ENCODE measurements at regions not wholly inside any gene's neighbourhood (a gene's known extent, or its start where the extent isn't known, plus 50 kb on each side); places are given as distances from the start of the nearest gene placed in this dataset.
"Not testable (repeated sequence)": the region's sequence is repeated elsewhere in the genome, so short reads cannot be mapped to it uniquely, and the experiment has no call there.

- no peak overlapping the region for H3K27ac Mint-ChIP-seq (ENCODE audit: unreplicated experiment)
- peaks cover 9% of the 10 kb centered on the region for H3K27me3 Mint-ChIP-seq (ENCODE audit: unreplicated experiment)
- no peak for DNase-seq
- H3K4me3 Mint-ChIP-seq (ENCODE audit: unreplicated experiment): no peak overlapping the region
- peaks cover 3% of the 10 kb centered on the region for H3K9me3 Mint-ChIP-seq (ENCODE audit: unreplicated experiment)
- H3K4me1 Mint-ChIP-seq (ENCODE audit: low read depth, unreplicated experiment): peaks cover 9% of the 10 kb centered on the region
- peaks cover 6% of the 10 kb centered on the region for H3K36me3 Mint-ChIP-seq (ENCODE audit: unreplicated experiment)
- TF ChIP-seq, protein P1, sequence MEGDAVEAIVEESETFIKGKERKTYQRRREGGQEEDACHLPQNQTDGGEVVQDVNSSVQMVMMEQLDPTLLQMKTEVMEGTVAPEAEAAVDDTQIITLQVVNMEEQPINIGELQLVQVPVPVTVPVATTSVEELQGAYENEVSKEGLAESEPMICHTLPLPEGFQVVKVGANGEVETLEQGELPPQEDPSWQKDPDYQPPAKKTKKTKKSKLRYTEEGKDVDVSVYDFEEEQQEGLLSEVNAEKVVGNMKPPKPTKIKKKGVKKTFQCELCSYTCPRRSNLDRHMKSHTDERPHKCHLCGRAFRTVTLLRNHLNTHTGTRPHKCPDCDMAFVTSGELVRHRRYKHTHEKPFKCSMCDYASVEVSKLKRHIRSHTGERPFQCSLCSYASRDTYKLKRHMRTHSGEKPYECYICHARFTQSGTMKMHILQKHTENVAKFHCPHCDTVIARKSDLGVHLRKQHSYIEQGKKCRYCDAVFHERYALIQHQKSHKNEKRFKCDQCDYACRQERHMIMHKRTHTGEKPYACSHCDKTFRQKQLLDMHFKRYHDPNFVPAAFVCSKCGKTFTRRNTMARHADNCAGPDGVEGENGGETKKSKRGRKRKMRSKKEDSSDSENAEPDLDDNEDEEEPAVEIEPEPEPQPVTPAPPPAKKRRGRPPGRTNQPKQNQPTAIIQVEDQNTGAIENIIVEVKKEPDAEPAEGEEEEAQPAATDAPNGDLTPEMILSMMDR (IDR thresholded peaks at IDR 0.05; ENCODE audit: partially characterized antibody, unreplicated experiment): no peak
Observed at GRCh38 chr2:10195278-10196109, 73.0 kb downstream of the RRM2 start.

- Mint-ChIP-seq H3K27me3 (ENCODE audit: unreplicated experiment) (peaks cover 8% of the 10 kb centered on the region), H3K4me1 (ENCODE audit: low read depth, unreplicated experiment) (peaks cover 9% of the 10 kb centered on the region), H3K4me3 (ENCODE audit: unreplicated experiment) (no peak overlapping the region), H3K9me3 (ENCODE audit: unreplicated experiment) (peaks cover 3% of the 10 kb centered on the region), H3K36me3 (ENCODE audit: unreplicated experiment) (peaks cover 6% of the 10 kb centered on the region), H3K27ac (ENCODE audit: unreplicated experiment) (no peak overlapping the region)
- no peak for DNase-seq
- TF ChIP-seq, protein P1 (IDR thresholded peaks at IDR 0.05; ENCODE audit: partially characterized antibody, unreplicated experiment): no peak
Observed at GRCh38 chr2:10196110-10196892, 73.8 kb downstream of the RRM2 start.

- Mint-ChIP-seq H3K4me3 (ENCODE audit: unreplicated experiment) (no peak overlapping the region), H3K27ac (ENCODE audit: unreplicated experiment) (no peak overlapping the region), H3K4me1 (ENCODE audit: low read depth, unreplicated experiment) (peaks cover 9% of the 10 kb centered on the region), H3K9me3 (ENCODE audit: unreplicated experiment) (peaks cover 3% of the 10 kb centered on the region), H3K36me3 (ENCODE audit: unreplicated experiment) (peaks cover 6% of the 10 kb centered on the region), H3K27me3 (ENCODE audit: unreplicated experiment) (peaks cover 6% of the 10 kb centered on the region)
- no peak for DNase-seq
- TF ChIP-seq, protein P1 (IDR thresholded peaks at IDR 0.05; ENCODE audit: partially characterized antibody, unreplicated experiment): no peak
Observed at GRCh38 chr2:10196948-10197696, 74.6 kb downstream of the RRM2 start.

- TF ChIP-seq, protein P1 (IDR thresholded peaks at IDR 0.05; ENCODE audit: partially characterized antibody, unreplicated experiment): no peak
- Mint-ChIP-seq H3K27ac (ENCODE audit: unreplicated experiment) (no peak overlapping the region), H3K9me3 (ENCODE audit: unreplicated experiment) (peaks cover 3% of the 10 kb centered on the region), H3K27me3 (ENCODE audit: unreplicated experiment) (peaks cover 6% of the 10 kb centered on the region), H3K36me3 (ENCODE audit: unreplicated experiment) (peaks cover 6% of the 10 kb centered on the region), H3K4me1 (ENCODE audit: low read depth, unreplicated experiment) (peaks cover 9% of the 10 kb centered on the region), H3K4me3 (ENCODE audit: unreplicated experiment) (no peak overlapping the region)
- no peak for DNase-seq
Observed at GRCh38 chr2:10197697-10198076, 75.1 kb downstream of the RRM2 start.

DNA sequence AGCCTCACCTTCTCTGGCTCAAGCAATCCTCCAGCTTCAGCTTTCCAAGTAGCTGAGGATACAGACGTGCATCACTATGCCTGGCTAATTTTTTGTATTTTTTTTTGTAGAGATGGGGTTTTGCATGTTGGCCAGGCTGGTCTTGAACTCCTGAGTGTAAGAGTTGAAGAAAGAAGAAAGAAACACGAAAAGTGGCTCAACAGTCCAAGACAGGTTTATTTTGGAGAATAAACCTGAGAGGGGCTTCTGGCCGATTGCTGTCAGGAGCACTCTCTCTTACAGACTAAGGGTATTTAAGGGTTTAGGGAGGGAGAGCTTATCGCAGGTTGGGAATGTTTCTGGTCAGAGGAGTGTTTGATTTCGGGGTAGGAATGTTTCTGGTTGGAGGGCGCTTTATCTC lies 75.9 kb downstream of the RRM2 start:
- H3K36me3 Mint-ChIP-seq (ENCODE audit: unreplicated experiment); H3K4me3 Mint-ChIP-seq (ENCODE audit: unreplicated experiment); DNase-seq; H3K27me3 Mint-ChIP-seq (ENCODE audit: unreplicated experiment); H3K27ac Mint-ChIP-seq (ENCODE audit: unreplicated experiment); H3K9me3 Mint-ChIP-seq (ENCODE audit: unreplicated experiment); H3K4me1 Mint-ChIP-seq (ENCODE audit: low read depth, unreplicated experiment): not testable (repeated sequence)
